GM06990 (cell line): ENCODE measurements at regions not wholly inside any gene's neighbourhood (a gene's known extent, or its start where the extent isn't known, plus 50 kb on each side); places are given as distances from the start of the nearest gene placed in this dataset.

Experiments
- DNase-seq: peaks from one replicate; pipeline ENCODE4 v3.0.0-alpha.2; 2011; ENCODE audit not compliant: insufficient read length; ENCODE audit errors: extremely low read depth
- H3K27me3 ChIP-seq: replicated peaks from 2 replicates; pipeline ENCODE4 v1.6.0; 2011; ENCODE audit warnings: low read length; ENCODE audit not compliant: control insufficient read depth, insufficient read depth
- H3K36me3 ChIP-seq: 2 replicates; pipeline ENCODE4 v1.5.1; 2011; ENCODE audit warnings: low read length; ENCODE audit not compliant: control insufficient read depth, insufficient read depth
- H3K4me3 ChIP-seq: replicated peaks from 2 replicates; pipeline ENCODE4 v1.5.1; 2011; ENCODE audit warnings: low read depth, mild to moderate bottlenecking, control low read depth, low read length
- TF ChIP-seq, protein P1 (sequence below): IDR thresholded peaks from 2 replicates; pipeline ENCODE4 v1.5.1; 2011; ENCODE audit warnings: low read length, control low read depth, mild to moderate bottlenecking, inconsistent platforms; ENCODE audit not compliant: insufficient read depth, poor library complexity, severe bottlenecking

DNA sequence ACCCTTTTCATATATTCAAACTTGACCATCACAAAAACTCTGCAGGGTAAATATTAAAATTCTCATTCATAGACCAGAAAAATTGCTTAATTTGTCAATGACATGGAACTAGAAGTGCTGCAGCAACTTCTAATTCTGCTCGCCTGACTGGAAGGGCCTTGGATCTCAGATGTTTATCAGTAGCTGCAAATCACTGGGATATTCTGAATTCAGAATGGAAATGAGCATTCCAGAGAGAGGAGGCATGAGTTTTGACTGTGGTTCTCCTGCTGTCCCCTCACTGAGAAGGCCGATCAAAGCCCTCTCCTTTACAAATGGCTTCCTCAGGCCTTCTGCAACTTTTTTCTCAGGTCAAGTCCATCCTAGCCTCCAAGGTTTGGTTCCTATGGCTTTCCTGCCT is 171.3 kb upstream of the FAM78B start:
- TF ChIP-seq, protein P1, sequence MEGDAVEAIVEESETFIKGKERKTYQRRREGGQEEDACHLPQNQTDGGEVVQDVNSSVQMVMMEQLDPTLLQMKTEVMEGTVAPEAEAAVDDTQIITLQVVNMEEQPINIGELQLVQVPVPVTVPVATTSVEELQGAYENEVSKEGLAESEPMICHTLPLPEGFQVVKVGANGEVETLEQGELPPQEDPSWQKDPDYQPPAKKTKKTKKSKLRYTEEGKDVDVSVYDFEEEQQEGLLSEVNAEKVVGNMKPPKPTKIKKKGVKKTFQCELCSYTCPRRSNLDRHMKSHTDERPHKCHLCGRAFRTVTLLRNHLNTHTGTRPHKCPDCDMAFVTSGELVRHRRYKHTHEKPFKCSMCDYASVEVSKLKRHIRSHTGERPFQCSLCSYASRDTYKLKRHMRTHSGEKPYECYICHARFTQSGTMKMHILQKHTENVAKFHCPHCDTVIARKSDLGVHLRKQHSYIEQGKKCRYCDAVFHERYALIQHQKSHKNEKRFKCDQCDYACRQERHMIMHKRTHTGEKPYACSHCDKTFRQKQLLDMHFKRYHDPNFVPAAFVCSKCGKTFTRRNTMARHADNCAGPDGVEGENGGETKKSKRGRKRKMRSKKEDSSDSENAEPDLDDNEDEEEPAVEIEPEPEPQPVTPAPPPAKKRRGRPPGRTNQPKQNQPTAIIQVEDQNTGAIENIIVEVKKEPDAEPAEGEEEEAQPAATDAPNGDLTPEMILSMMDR, result no peak
- no peak overlapping the region for H3K4me3 ChIP-seq
- no peaks in the 10 kb centered on the region for H3K27me3 ChIP-seq
- H3K36me3 ChIP-seq, result no peaks in the 10 kb centered on the region
- DNase-seq, result no peak

DNA sequence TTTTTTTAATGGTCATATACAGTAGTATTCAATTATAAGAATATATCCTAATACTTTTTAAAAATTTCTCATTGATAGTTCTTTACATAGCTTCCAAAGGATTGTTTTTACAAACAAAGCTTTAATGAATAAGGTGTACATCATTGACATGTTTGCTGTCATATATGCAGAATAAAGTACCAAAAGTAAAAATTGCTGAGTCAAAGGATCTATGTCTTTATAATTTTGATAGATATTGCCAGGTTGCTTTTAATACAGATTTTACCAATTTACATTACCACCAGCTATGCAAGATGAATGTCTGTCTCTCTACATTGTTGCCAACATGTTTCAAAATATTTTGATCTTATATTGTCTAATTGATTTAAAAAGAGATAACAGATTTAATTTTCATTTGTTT is 173.9 kb upstream of the FAM78B start:
- H3K4me3 ChIP-seq, result no peak overlapping the region
- no peak for DNase-seq
- no peaks in the 10 kb centered on the region for H3K36me3 ChIP-seq
- TF ChIP-seq, protein P1, result no peak
- no peaks in the 10 kb centered on the region for H3K27me3 ChIP-seq

GRCh38 chr1:166343276-166343675 is 176.5 kb upstream of the FAM78B start:
- TF ChIP-seq, protein P1, result no peak
- no peaks in the 10 kb centered on the region for H3K27me3 ChIP-seq
- H3K36me3 ChIP-seq, result no peaks in the 10 kb centered on the region
- no peak for DNase-seq
- no peak overlapping the region for H3K4me3 ChIP-seq

- no peak overlapping the region for H3K4me3 ChIP-seq
- TF ChIP-seq, protein P1, result no peak
- no peaks in the 10 kb centered on the region for H3K36me3 ChIP-seq
- H3K27me3 ChIP-seq, result no peaks in the 10 kb centered on the region
- DNase-seq, result no peak
These were observed 183.7 kb upstream of the FAM78B start for GRCh38 chr1:166350490-166350889.

- H3K4me3 ChIP-seq, result no peak overlapping the region
- DNase-seq, result no peak
- no peaks in the 10 kb centered on the region for H3K36me3 ChIP-seq
- TF ChIP-seq, protein P1, result no peak
- no peaks in the 10 kb centered on the region for H3K27me3 ChIP-seq
These were observed 184.9 kb upstream of the FAM78B start for GRCh38 chr1:166351676-166352075.

DNA sequence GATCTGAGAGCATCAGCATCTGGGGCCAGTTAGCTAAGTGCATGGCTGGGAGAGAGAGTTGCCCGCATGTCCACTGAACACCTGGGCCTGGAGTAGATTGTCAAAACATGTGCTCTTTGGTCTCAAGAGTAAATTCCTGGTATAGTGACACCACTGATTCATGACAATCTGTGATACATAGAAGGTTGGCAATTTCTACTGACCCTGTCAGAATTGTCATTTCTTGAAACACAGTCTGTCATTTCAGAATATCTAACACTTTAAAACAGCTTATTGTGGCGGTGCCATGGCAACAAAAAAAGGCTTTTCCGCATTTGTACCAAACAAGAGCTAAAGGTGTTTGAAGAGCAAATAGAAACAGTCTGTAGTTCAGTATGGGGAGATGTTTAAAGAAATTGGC is 186.4 kb upstream of the FAM78B start:
- Histone ChIP-seq H3K27me3 (no peaks in the 10 kb centered on the region), H3K36me3 (no peaks in the 10 kb centered on the region), H3K4me3 (no peak overlapping the region)
- TF ChIP-seq, protein P1, result no peak
- DNase-seq, result no peak
